ENCODE measurements at regions not wholly inside any gene's neighbourhood (a gene's known extent, or its start where the extent isn't known, plus 50 kb on each side); places are given as distances from the start of the nearest gene placed in this dataset.

DNA sequence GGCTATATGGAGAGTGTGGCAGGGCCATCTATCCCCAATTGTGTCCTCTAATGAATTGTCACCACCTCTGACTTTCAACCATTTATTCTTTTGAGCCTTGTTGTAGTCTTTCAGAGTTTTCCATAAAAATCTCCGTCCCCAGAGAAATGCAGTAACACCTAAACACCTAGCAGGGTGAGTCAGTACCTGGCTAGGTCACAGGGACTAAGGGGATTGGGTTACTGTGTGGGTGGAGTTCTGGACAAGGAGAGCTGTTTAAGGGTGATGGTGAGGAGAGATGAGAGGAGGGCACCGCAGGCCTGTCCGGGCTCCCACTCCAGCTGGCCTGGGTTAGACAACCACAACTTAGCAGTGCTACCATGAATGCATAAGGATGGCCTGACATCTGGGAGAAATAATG is 186.2 kb upstream of the LYZL1 start:
- H3K9me3 ChIP-seq, result no peaks in the 10 kb centered on the region
- no peak for DNase-seq
- 82 to 84% methylated on average over 3 of the region's 3 CpGs for WGBS, 2 donors

DNA sequence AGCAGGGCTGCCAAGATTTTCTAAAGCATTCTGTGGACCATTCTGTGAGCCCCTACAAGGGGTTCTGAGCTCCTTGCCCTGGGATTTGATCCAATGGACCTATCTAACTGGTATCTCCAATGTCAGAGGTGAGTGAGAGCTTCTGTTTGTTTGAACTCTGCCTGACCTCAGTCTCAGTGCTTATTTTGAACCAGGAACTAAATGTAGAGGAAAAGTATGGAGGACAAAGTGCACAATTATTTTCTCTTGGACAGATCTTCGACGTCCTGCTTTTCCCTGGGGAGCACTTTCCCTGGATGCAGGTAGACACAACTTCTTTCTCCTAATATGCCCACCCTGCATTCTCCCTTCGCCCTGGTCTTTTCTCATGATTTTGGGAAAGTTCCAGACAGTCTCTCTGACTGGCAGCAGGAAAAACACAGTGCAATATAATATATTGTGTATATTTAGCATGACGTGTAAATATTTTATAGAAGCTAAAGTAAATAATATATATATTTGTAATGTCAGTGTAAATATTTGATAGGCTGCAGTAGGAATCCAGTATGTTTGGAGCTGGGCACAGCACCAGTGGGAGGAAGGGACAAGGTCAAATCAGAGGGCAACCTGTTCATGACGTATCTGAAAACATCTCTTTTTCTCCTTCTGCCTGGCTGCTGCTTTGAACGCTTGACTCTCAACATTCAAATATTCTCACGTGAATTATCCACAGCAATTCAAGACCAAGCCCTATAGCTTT is 184.0 kb upstream of the LYZL1 start:
- H3K9me3 ChIP-seq, result no peaks in the 10 kb centered on the region
- WGBS, 2 donors, result 70 to 74% methylated on average over 7 of the region's 7 CpGs
- H3K27me3 ChIP-seq, result no peaks in the 10 kb centered on the region
- H3K4me1 ChIP-seq, result no peaks in the 10 kb centered on the region
- H3K4me3 ChIP-seq, result no peak overlapping the region
- no peak overlapping the region for H3K27ac ChIP-seq
- no peak for TF ChIP-seq CTCF (IDR thresholded peaks at IDR 0.05)
- TF ChIP-seq POLR2A (IDR thresholded peaks at IDR 0.05), result no peak
- intact Hi-C loops (cut with DNase I; ENCODE audit: low total_unique reads), result no loop called here
- DNase-seq, result no peak
- no peaks in the 10 kb centered on the region for H3K36me3 ChIP-seq (ENCODE audit: low read depth, missing control alignments)

More for the DNA sequence above, 186.2 kb upstream of the LYZL1 start:
- no peak overlapping the region for H3K27ac ChIP-seq
- no peaks in the 10 kb centered on the region for H3K27me3 ChIP-seq
- no peaks in the 10 kb centered on the region for H3K36me3 ChIP-seq (ENCODE audit: low read depth, missing control alignments)
- no peak overlapping the region for H3K4me3 ChIP-seq
- H3K4me1 ChIP-seq, result no peaks in the 10 kb centered on the region
- TF ChIP-seq CTCF (IDR thresholded peaks at IDR 0.05) (no peak), POLR2A (IDR thresholded peaks at IDR 0.05) (no peak)
- intact Hi-C loops (cut with DNase I; ENCODE audit: low total_unique reads), result no loop called here

DNA sequence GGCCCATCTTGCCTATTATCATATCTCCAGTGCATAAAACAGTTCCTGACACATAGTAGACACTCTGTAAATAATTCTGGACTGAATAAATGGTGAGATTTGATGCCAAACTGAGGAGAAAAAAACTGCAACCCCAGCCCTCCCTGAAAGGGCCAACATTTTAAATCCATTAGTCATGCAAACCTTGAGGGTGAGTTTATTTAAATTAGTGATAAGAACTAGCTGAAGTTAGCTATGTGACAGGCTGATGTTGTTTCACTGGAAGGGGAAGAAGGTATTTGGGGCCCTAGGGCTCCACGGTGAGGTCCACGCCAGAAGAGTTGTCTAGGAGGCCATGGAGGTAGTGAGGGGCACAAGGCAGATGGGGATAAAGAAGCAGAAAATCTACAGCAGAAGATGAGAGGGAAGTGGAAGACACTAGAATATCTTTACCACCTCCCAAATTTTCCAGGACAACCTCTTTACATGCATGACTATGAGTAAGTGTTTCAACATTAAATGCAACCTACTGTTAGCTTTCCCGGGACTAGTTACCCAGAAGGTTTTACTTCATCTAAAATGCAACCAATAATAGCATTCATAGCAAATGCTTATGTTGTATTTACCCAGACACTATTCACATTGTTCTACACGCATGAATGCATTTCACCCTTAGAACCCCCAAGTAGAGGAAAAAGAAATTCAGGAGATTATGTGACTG is 183.2 kb upstream of the LYZL1 start:
- no peaks in the 10 kb centered on the region for H3K4me1 ChIP-seq
- intact Hi-C loops (cut with DNase I; ENCODE audit: low total_unique reads), result no loop called here
- H3K36me3 ChIP-seq (ENCODE audit: low read depth, missing control alignments), result no peaks in the 10 kb centered on the region
- no peaks in the 10 kb centered on the region for H3K9me3 ChIP-seq
- 90 to 92% methylated on average over 4 of the region's 4 CpGs for WGBS, 2 donors
- H3K4me3 ChIP-seq, result no peak overlapping the region
- no peak for DNase-seq
- no peaks in the 10 kb centered on the region for H3K27me3 ChIP-seq
- no peak overlapping the region for H3K27ac ChIP-seq
- TF ChIP-seq POLR2A (IDR thresholded peaks at IDR 0.05) (no peak), CTCF (IDR thresholded peaks at IDR 0.05) (no peak)

- intact Hi-C loops (cut with DNase I; ENCODE audit: low total_unique reads), result no loop called here
- DNase-seq, result no peak
- 84 to 89% methylated on average over 4 of the region's 4 CpGs for WGBS, 2 donors
- Histone ChIP-seq H3K36me3 (ENCODE audit: low read depth, missing control alignments) (no peaks in the 10 kb centered on the region), H3K4me3 (no peak overlapping the region), H3K27me3 (no peaks in the 10 kb centered on the region), H3K27ac (no peak overlapping the region), H3K4me1 (no peaks in the 10 kb centered on the region), H3K9me3 (no peaks in the 10 kb centered on the region)
- TF ChIP-seq POLR2A (IDR thresholded peaks at IDR 0.05), result no peak
- no peak for TF ChIP-seq CTCF (IDR thresholded peaks at IDR 0.05)
Observed at GRCh38 chr10:29106287-29106686, 182.6 kb upstream of the LYZL1 start.
